Kidney (tissue), 13 donors: ENCODE measurements at regions not wholly inside any gene's neighbourhood (a gene's known extent, or its start where the extent isn't known, plus 50 kb on each side); places are given as distances from the start of the nearest gene placed in this dataset.
"Not testable (repeated sequence)": the region's sequence is repeated elsewhere in the genome, so short reads cannot be mapped to it uniquely, and the experiment has no call there.

ENCODE experiments used
- DNase-seq, 5 donors: peaks; one replicate each; pipeline ENCODE4 v3.0.0-alpha.2; 2013 to 2020
- FAIRE-seq: peaks from 2 replicates; lab custom pipeline; 2012; peaks lifted over from hg19 to GRCh38; lab: Jason Lieb, UNC
- H3K27ac ChIP-seq, 2 donors: one replicate each; pipeline ENCODE4 v1.7.0; 2013; ENCODE audit warnings: low read depth in 2 of 2, low read length in 2 of 2, inconsistent platforms in 1 of 2
- H3K27me3 ChIP-seq: one replicate; pipeline ENCODE4 v1.7.1; 2013; ENCODE audit warnings: low read length, inconsistent platforms; ENCODE audit not compliant: control insufficient read depth, insufficient read depth
- H3K36me3 ChIP-seq, 3 donors: one replicate each; pipeline versions ENCODE4 v1.7.0 to v1.7.1; 2013; ENCODE audit warnings: low read length in 3 of 3, control low read depth in 1 of 3, inconsistent platforms in 1 of 3; ENCODE audit not compliant: insufficient read depth in 3 of 3, control insufficient read depth in 2 of 3
- H3K4me1 ChIP-seq, 3 donors: one replicate each; pipeline versions ENCODE4 v1.7.0 to v1.7.1; 2013; ENCODE audit warnings: low read length in 3 of 3, inconsistent platforms in 1 of 3, low read depth in 1 of 3; ENCODE audit not compliant: control insufficient read depth in 2 of 3, insufficient read depth in 2 of 3
- H3K4me3 ChIP-seq, 3 donors: one replicate each; pipeline versions ENCODE4 v1.7.0 to v1.8.1; 2013; ENCODE audit warnings: low read length in 3 of 3, control low read depth in 1 of 3, inconsistent platforms in 1 of 3
- H3K9ac ChIP-seq, 3 donors: one replicate each; pipeline versions ENCODE4 v1.7.0 to v1.7.1; 2013; ENCODE audit warnings: low read length in 3 of 3, control low read depth in 1 of 3, inconsistent platforms in 1 of 3
- H3K9me3 ChIP-seq, 3 donors: one replicate each; pipeline versions ENCODE4 v1.7.0 to v1.7.1; 2013; ENCODE audit warnings: low read length in 3 of 3, control low read depth in 1 of 3, inconsistent platforms in 1 of 3; ENCODE audit not compliant: control insufficient read depth in 2 of 3, insufficient read depth in 1 of 3
- intact Hi-C: fragments of 100-400 bp; cut with DNase I; formaldehyde crosslinking; loops from one replicate; pipeline ENCODE4 v1.11.1; 2022
- TF ChIP-seq, protein P1 (sequence below): IDR thresholded peaks from 3 replicates; pipeline ENCODE4 v1.5.1; 2012; ENCODE audit warnings: mild to moderate bottlenecking, moderate library complexity, borderline replicate concordance; ENCODE audit not compliant: insufficient read depth; ENCODE audit errors: extremely low read depth
- donor health status: control.
- donor health status: control.
- donor health status: control.
- donor health status: control.
- donor health status: control.
- donor health status: DM: yes; HTN: yes; CAD: no.
- donor health status: Normal renal cell carcinoma (clear cell type).

DNA sequence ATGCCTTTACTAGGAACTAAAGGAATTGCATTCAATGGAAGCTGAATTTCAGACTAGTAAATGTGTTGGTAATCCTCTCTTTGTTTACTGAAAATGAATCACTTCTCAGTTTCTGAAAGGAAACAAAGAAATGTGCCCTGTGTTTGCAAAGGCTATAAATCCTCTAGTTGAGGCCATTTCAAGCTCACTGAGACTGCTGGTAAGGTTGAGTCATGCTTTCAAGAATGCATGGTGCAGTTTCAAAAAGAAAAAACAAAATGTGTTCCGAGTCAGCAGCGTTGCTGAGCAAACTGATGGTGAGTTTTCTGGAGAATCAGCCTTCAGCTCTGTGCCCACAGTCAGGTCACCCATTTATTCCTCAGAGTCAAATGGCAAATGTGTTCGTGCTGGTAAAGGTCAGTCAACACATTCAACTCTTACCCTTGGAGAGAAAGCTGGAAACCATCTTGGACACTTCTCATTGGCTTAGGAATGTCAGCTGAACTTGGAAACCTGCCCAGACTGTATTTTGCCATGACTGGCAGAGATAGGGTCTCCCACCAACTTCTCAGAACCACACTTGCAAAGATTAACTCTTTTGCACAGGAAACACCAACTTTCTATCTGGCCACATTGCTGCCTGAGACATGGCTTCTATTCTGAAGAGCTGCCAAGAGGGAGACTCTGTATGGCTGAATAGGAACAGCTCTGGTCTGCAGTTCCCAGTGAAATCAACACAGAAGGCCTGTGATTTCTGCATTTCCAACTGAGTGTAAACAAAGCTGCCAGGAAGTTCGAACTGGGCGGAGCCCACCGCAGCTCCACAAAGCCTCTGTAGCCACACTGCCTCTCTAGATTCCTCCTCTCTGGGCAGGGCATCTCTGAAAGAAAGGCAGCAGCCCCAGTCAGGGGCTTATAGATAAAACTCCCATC is 484.4 kb downstream of the ATP23 start:
- DNase-seq (peak in 3 of 5 donors; percentile 51 to 72 (median 60)), FAIRE-seq (no peak)
- Histone ChIP-seq H3K4me1 (peaks cover 0 to 4% (median 2%) of the 10 kb centered on the region in 3 donors), H3K4me3 (peak overlapping the region in 2 of 3 donors; percentile 3), H3K27me3 (no peaks in the 10 kb centered on the region), H3K9ac (no peak overlapping the region), H3K36me3 (no peaks in the 10 kb centered on the region), H3K27ac (no peak overlapping the region), H3K9me3 (no peaks in the 10 kb centered on the region)
- intact Hi-C loops, result no loop called here
- TF ChIP-seq, protein P1, sequence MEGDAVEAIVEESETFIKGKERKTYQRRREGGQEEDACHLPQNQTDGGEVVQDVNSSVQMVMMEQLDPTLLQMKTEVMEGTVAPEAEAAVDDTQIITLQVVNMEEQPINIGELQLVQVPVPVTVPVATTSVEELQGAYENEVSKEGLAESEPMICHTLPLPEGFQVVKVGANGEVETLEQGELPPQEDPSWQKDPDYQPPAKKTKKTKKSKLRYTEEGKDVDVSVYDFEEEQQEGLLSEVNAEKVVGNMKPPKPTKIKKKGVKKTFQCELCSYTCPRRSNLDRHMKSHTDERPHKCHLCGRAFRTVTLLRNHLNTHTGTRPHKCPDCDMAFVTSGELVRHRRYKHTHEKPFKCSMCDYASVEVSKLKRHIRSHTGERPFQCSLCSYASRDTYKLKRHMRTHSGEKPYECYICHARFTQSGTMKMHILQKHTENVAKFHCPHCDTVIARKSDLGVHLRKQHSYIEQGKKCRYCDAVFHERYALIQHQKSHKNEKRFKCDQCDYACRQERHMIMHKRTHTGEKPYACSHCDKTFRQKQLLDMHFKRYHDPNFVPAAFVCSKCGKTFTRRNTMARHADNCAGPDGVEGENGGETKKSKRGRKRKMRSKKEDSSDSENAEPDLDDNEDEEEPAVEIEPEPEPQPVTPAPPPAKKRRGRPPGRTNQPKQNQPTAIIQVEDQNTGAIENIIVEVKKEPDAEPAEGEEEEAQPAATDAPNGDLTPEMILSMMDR, result no peak

DNA sequence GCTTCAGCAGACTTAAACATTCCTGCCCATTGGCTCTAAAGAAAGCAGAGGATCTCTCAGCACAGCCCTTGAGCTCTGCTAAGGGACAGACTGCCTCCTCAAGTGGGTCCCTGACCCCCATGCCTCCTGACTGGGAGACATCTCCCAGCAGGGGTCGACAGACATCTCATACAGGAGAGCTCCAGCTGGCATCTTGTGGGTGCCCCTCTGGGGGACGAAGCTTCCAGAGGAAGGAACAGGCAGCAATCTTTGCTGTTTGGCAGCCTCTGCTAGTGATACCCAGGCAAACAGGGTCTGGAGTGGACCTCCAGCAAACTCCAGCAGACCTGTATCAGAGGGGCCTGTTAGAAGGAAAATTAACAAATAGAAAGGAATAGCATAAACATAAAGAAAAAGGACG is 485.1 kb downstream of the ATP23 start:
- H3K27me3 ChIP-seq, H3K27ac ChIP-seq, H3K9me3 ChIP-seq, H3K4me1 ChIP-seq, H3K9ac ChIP-seq, H3K4me3 ChIP-seq, FAIRE-seq, intact Hi-C loops, H3K36me3 ChIP-seq: not testable (repeated sequence)
- DNase-seq, result peak in 1 of 5 donors; percentile 41

DNA sequence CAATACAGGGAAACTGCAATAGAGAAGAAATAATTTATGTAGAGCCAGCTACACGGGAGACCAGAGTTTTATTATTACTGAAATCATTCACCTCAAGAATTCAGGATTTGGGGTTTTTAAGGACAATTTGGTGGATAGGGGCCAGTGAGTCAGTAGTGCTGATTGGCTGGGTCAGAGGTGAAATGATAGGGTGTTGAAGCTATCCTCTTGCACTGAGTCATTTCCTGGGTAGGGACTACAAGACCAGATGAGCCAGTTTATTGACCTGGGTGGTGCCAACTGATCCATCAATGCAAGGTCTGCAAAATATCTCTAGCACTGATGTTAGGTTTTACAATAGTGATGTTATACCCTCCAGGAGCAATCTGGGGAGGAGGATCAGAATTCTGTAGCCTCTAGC is 486.3 kb downstream of the LRIG3 start:
- H3K4me3 ChIP-seq, result no peak overlapping the region
- H3K9me3 ChIP-seq, result no peaks in the 10 kb centered on the region
- H3K27ac ChIP-seq, result no peak overlapping the region
- H3K36me3 ChIP-seq, result no peaks in the 10 kb centered on the region
- FAIRE-seq (no peak), DNase-seq (no peak)
- H3K9ac ChIP-seq, result no peak overlapping the region
- H3K4me1 ChIP-seq, result no peaks in the 10 kb centered on the region
- H3K27me3 ChIP-seq, result no peaks in the 10 kb centered on the region
- TF ChIP-seq, protein P1, result no peak
- intact Hi-C loops, result no loop called here

DNA sequence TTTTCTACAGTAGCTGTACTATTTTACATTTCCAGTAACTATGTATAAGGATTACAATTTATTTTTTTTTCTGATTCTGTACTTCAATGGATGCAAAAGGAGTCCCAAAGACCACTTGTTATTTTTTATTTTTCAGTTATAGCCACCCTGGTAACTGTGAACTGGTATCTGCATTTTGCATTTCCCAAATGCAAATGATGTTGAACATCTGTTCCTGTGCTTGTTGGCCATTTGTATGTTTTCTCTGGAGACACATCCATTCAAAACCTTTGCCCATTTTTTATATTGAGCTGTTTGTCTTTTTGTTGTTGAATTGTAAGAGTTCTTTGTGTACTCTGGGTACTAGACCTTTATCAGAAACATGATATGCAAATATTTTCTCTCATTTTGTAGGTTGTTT is 485.6 kb downstream of the LRIG3 start:
- H3K36me3 ChIP-seq, result no peaks in the 10 kb centered on the region
- H3K9ac ChIP-seq, result no peak overlapping the region
- H3K9me3 ChIP-seq, result no peaks in the 10 kb centered on the region
- H3K4me3 ChIP-seq, result no peak overlapping the region
- no peak overlapping the region for H3K27ac ChIP-seq
- DNase-seq, result no peak
- intact Hi-C loops, result no loop called here
- TF ChIP-seq, protein P1, result no peak
- H3K4me1 ChIP-seq, result no peaks in the 10 kb centered on the region
- FAIRE-seq, result no peak
- no peaks in the 10 kb centered on the region for H3K27me3 ChIP-seq
